GM12872 (cell line): ENCODE measurements at regions not wholly inside any gene's neighbourhood (a gene's known extent, or its start where the extent isn't known, plus 50 kb on each side); places are given as distances from the start of the nearest gene placed in this dataset.

Experiments
- CTCF ChIP-seq: IDR thresholded peaks from 3 replicates; pipeline ENCODE4 v1.5.1; 2011; ENCODE audit warnings: low read depth, mild to moderate bottlenecking, low read length, moderate library complexity; ENCODE audit not compliant: insufficient read depth

GRCh38 chrX:104513162-104513561, 52.8 kb upstream of the IL1RAPL2 start:
- no peak for TF ChIP-seq CTCF

- no peak for TF ChIP-seq CTCF
These were observed 55.2 kb upstream of the IL1RAPL2 start for GRCh38 chrX:104510801-104511200.

GRCh38 chrX:104502460-104502859, 63.5 kb upstream of the IL1RAPL2 start:
- no peak for TF ChIP-seq CTCF

- TF ChIP-seq CTCF: no peak
These were observed 77.2 kb upstream of the IL1RAPL2 start for GRCh38 chrX:104488811-104489210.

- TF ChIP-seq CTCF: no peak
These were observed 79.3 kb upstream of the IL1RAPL2 start for GRCh38 chrX:104486691-104487090.

- no peak for TF ChIP-seq CTCF
These were observed 83.2 kb upstream of the IL1RAPL2 start for GRCh38 chrX:104482757-104483156.

- TF ChIP-seq CTCF: no peak
These were observed 96.2 kb upstream of the IL1RAPL2 start for GRCh38 chrX:104469771-104470170.

GRCh38 chrX:104459796-104460195, 106.2 kb upstream of the IL1RAPL2 start:
- TF ChIP-seq CTCF: no peak
